Breast epithelium (tissue), 3 donors: ENCODE measurements at regions not wholly inside any gene's neighbourhood (a gene's known extent, or its start where the extent isn't known, plus 50 kb on each side); places are given as distances from the start of the nearest gene placed in this dataset.

Experiments
- POLR2A ChIP-seq: fragments of 450-650 bp; IDR thresholded peaks from one replicate; pipeline ENCODE4 v1.6.1; 2016; ENCODE audit warnings: antibody characterized with exemption, mild to moderate bottlenecking, moderate library complexity
- TF ChIP-seq, protein P1 (sequence below), 3 donors: fragments of 450-650 bp; IDR thresholded peaks; one replicate each; pipeline ENCODE4 v1.5.1; 2016 to 2017; ENCODE audit warnings: antibody characterized with exemption in 3 of 3, mild to moderate bottlenecking in 3 of 3, moderate library complexity in 3 of 3

DNA sequence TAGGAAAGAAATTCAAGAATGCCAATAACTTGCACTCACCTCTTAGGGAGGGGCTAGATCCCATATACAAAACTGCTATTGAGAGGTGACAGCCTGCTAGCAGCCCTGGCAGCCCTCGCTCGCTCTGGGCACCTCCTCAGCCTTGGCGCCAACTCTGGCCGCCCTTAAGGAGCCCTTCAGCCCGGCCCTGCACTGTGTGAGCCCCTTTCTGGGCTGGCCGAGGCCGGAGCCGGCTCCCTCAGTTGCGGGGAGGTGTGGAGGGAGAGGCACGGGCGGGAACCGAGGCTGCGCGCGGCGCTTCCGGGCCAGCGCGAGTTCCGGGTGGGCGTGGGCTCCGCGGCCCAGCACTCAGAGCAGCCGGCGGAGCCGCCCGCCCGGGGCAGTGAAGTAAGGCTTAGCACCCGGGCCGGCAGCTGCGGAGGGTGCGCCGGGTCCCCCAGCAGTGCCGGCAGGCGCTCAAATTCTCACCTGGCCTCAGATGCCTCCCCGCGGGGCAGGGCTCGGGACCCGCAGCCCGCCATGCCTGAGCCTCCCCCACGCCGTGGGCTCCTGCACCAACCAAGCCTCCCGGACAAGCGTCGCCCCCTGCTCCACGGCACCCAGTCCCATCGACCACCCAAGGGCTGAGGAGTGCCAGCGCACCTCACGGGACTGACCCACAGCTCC, 329.9 kb downstream of the FAM181B start:
- TF ChIP-seq, protein P1, sequence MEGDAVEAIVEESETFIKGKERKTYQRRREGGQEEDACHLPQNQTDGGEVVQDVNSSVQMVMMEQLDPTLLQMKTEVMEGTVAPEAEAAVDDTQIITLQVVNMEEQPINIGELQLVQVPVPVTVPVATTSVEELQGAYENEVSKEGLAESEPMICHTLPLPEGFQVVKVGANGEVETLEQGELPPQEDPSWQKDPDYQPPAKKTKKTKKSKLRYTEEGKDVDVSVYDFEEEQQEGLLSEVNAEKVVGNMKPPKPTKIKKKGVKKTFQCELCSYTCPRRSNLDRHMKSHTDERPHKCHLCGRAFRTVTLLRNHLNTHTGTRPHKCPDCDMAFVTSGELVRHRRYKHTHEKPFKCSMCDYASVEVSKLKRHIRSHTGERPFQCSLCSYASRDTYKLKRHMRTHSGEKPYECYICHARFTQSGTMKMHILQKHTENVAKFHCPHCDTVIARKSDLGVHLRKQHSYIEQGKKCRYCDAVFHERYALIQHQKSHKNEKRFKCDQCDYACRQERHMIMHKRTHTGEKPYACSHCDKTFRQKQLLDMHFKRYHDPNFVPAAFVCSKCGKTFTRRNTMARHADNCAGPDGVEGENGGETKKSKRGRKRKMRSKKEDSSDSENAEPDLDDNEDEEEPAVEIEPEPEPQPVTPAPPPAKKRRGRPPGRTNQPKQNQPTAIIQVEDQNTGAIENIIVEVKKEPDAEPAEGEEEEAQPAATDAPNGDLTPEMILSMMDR (IDR thresholded peaks at IDR 0.05), result no peak
- no peak for TF ChIP-seq POLR2A
